ENCODE measurements at regions not wholly inside any gene's neighbourhood (a gene's known extent, or its start where the extent isn't known, plus 50 kb on each side); places are given as distances from the start of the nearest gene placed in this dataset.

DNA sequence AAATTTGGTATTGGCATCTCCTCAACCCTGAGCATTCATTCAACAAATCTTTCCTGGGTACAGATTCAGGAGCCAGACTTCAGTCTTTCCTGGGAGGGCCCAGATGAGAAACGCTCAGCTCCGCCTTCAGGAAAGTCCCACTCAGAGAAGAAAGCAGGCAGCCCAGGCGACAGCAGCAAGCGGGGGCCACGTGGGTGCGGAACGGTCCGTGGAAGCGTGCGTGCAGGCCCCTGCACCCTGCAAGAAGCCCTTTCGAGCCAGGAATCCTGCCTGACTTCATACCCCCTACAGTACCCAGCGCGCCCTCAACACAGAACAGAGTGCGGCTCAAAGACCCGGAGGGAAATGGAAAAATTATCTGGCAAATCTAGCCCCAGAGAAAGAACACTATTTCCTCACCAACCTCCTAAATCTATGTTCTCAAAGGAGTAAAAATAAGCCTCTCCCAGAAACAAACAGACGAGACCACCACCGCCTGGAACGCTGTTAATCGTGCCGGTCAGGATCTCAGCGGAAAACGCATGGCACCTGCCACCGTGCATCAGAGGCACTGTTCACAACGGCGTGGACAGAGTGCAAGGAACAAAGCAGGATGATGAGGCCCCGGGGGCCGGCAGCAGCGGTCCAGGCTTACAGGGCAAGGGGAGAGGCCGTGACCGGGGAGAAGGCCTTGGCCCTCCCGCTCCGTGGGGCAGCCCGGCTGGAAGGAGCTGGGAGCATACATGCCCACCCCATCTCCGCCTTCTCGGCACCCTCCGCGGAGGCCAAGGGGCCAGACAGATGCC lies 318.3 kb downstream of the EIPR1 start:
- TF ChIP-seq, protein P1, sequence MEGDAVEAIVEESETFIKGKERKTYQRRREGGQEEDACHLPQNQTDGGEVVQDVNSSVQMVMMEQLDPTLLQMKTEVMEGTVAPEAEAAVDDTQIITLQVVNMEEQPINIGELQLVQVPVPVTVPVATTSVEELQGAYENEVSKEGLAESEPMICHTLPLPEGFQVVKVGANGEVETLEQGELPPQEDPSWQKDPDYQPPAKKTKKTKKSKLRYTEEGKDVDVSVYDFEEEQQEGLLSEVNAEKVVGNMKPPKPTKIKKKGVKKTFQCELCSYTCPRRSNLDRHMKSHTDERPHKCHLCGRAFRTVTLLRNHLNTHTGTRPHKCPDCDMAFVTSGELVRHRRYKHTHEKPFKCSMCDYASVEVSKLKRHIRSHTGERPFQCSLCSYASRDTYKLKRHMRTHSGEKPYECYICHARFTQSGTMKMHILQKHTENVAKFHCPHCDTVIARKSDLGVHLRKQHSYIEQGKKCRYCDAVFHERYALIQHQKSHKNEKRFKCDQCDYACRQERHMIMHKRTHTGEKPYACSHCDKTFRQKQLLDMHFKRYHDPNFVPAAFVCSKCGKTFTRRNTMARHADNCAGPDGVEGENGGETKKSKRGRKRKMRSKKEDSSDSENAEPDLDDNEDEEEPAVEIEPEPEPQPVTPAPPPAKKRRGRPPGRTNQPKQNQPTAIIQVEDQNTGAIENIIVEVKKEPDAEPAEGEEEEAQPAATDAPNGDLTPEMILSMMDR (IDR thresholded peaks at IDR 0.05; ENCODE audit: partially characterized antibody, unreplicated experiment), result no peak
- H3K9me3 Mint-ChIP-seq (ENCODE audit: unreplicated experiment), result peaks cover 3% of the 10 kb centered on the region
- H3K36me3 Mint-ChIP-seq (ENCODE audit: unreplicated experiment), result peaks cover 8% of the 10 kb centered on the region
- no peak for DNase-seq
- H3K4me1 Mint-ChIP-seq (ENCODE audit: low read depth, unreplicated experiment), result no peaks in the 10 kb centered on the region
- H3K27ac Mint-ChIP-seq (ENCODE audit: unreplicated experiment), result no peak overlapping the region
- no peak overlapping the region for H3K4me3 Mint-ChIP-seq (ENCODE audit: unreplicated experiment)
- H3K27me3 Mint-ChIP-seq (ENCODE audit: unreplicated experiment), result peaks cover 9% of the 10 kb centered on the region

DNA sequence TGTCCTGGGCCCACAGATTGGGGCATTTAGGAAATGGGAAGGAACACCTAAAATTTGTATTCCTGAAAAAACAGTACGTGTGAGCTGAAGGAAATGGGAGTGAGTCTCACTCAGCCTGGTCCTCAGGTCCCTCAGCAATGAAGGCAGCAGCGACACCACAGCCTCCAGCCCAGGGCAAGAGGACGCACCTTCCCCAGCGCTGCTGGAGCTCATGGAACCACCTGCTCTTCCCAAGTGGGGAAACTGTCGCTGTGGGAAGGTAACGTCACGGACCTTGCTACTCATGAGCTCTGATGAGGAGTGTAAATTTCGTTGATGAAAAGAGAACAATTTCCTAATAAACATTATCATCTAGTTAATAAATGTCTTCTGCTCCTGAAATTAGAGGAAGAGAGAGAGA lies 323.6 kb downstream of the EIPR1 start:
- no peak overlapping the region for H3K27ac Mint-ChIP-seq (ENCODE audit: unreplicated experiment)
- H3K4me1 Mint-ChIP-seq (ENCODE audit: low read depth, unreplicated experiment), result peaks cover 6% of the 10 kb centered on the region
- H3K9me3 Mint-ChIP-seq (ENCODE audit: unreplicated experiment), result peaks cover 3% of the 10 kb centered on the region
- H3K36me3 Mint-ChIP-seq (ENCODE audit: unreplicated experiment), result peaks cover 12% of the 10 kb centered on the region
- peaks cover 5% of the 10 kb centered on the region for H3K27me3 Mint-ChIP-seq (ENCODE audit: unreplicated experiment)
- H3K4me3 Mint-ChIP-seq (ENCODE audit: unreplicated experiment), result no peak overlapping the region
- no peak for DNase-seq
- TF ChIP-seq, protein P1 (IDR thresholded peaks at IDR 0.05; ENCODE audit: partially characterized antibody, unreplicated experiment), result no peak

DNA sequence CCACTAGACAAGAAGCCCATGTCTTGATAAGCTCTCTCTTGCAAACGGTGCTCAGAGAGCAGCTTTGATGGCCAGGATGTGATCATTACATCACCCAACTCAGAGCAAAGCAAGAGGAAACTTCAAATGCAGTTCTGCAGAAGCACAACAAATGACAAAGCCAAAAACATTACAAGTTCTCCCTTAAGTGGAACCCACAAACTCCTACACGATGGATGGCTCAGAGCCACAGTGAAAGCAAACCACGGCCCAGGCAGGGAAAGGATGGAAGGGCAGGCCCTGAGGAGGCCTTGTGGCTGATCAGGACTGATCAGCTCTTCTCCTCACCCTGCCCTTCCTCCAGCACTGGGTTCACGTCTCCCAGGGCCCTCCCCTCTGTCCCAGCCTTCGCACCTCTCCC lies 326.4 kb downstream of the EIPR1 start:
- Mint-ChIP-seq H3K36me3 (ENCODE audit: unreplicated experiment) (peaks cover 4% of the 10 kb centered on the region), H3K27ac (ENCODE audit: unreplicated experiment) (no peak overlapping the region), H3K9me3 (ENCODE audit: unreplicated experiment) (peaks cover 3% of the 10 kb centered on the region), H3K4me3 (ENCODE audit: unreplicated experiment) (no peak overlapping the region), H3K4me1 (ENCODE audit: low read depth, unreplicated experiment) (peaks cover 6% of the 10 kb centered on the region), H3K27me3 (ENCODE audit: unreplicated experiment) (peaks cover 5% of the 10 kb centered on the region)
- TF ChIP-seq, protein P1 (IDR thresholded peaks at IDR 0.05; ENCODE audit: partially characterized antibody, unreplicated experiment), result no peak
- no peak for DNase-seq

DNA sequence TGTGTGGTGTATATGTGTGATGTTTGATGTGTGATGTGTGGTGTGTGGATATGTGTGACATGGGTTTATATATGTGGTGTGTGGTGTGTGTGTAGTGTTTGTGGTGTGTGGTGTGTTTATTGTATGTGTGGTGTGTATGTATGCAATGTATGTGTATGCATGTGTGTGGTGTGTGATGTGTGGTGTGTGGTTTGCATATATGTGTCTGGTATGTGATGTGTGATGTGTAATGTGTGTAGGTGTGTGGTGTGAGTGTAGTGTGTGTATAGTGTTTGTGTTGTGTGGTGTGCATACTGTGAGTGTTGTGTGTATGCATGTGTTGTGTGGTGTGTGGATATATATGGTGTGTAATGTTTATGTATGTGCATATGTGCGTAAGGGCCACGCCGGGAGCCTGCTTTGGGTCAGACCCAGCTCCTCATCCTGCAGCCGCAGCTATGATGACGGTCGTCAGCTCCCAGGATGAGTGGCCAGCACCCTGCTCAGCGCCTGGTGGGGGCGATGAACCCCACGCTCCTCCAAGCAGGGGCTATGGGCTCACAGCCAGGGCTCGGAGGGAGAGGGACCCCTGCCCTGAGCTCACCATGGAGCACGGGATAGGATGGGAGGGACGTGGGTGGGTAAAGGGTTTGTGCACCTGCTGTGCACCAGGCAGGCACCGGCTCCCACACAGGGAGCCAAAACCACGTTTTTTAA lies 331.3 kb downstream of the EIPR1 start:
- Mint-ChIP-seq H3K27me3 (ENCODE audit: unreplicated experiment) (peaks cover 11% of the 10 kb centered on the region), H3K27ac (ENCODE audit: unreplicated experiment) (no peak overlapping the region), H3K4me3 (ENCODE audit: unreplicated experiment) (no peak overlapping the region), H3K4me1 (ENCODE audit: low read depth, unreplicated experiment) (peaks cover 12% of the 10 kb centered on the region), H3K9me3 (ENCODE audit: unreplicated experiment) (peaks cover 4% of the 10 kb centered on the region), H3K36me3 (ENCODE audit: unreplicated experiment) (no peaks in the 10 kb centered on the region)
- no peak for DNase-seq
- TF ChIP-seq, protein P1 (IDR thresholded peaks at IDR 0.05; ENCODE audit: partially characterized antibody, unreplicated experiment), result no peak

Data from glutamatergic neuron (in vitro differentiated cells).